OCI-LY1 (cell line): ENCODE measurements at regions not wholly inside any gene's neighbourhood (a gene's known extent, or its start where the extent isn't known, plus 50 kb on each side); places are given as distances from the start of the nearest gene placed in this dataset.
"Not testable (repeated sequence)": the region's sequence is repeated elsewhere in the genome, so short reads cannot be mapped to it uniquely, and the experiment has no call there.

Source experiments
- H2AFZ ChIP-seq: fragments of 200-600 bp; sonication (generic), shearing (Covaris generic); 2 replicates; pipeline ENCODE4 v1.6.0; 2014; ENCODE audit warnings: antibody characterized with exemption, mild to moderate bottlenecking, low read length
- H3F3A ChIP-seq: fragments of 200-600 bp; sonication (generic), shearing (Covaris generic); 2 replicates; pipeline ENCODE4 v1.6.0; 2014; ENCODE audit warnings: mild to moderate bottlenecking, antibody characterized with exemption, low read length, moderate library complexity; ENCODE audit not compliant: insufficient read depth
- H3K27ac ChIP-seq: fragments of 200-600 bp; sonication (generic); 2 replicates; pipeline ENCODE4 v1.5.1; 2014; ENCODE audit warnings: low read length, mixed run types, mild to moderate bottlenecking, low read depth; ENCODE audit not compliant: poor library complexity, severe bottlenecking
- H3K27me3 ChIP-seq: fragments of 200-600 bp; sonication (generic); 2 replicates; pipeline ENCODE4 v1.6.0; 2014; ENCODE audit warnings: antibody characterized with exemption, mild to moderate bottlenecking, low read length, moderate library complexity; ENCODE audit not compliant: insufficient read depth
- H3K36me3 ChIP-seq: fragments of 200-600 bp; sonication (generic); 2 replicates; pipeline ENCODE4 v1.6.1; 2014; ENCODE audit warnings: mild to moderate bottlenecking, antibody characterized with exemption, low read length, moderate library complexity, mixed read lengths; ENCODE audit not compliant: insufficient read depth
- H3K4me1 ChIP-seq: fragments of 200-600 bp; sonication (generic); 2 replicates; pipeline ENCODE4 v1.5.1; 2014; ENCODE audit warnings: mild to moderate bottlenecking, low read length, moderate library complexity; ENCODE audit not compliant: insufficient read depth, severe bottlenecking
- H3K4me2 ChIP-seq: fragments of 200-600 bp; sonication (generic), shearing (Covaris generic); 2 replicates; pipeline ENCODE4 v1.6.1; 2014; ENCODE audit warnings: low read length
- H3K4me3 ChIP-seq: fragments of 200-600 bp; sonication (generic); 2 replicates; pipeline ENCODE4 v1.5.1; 2014; ENCODE audit warnings: low read length, low read depth, mild to moderate bottlenecking, mixed read lengths; ENCODE audit not compliant: poor library complexity, severe bottlenecking
- H3K79me2 ChIP-seq: fragments of 200-600 bp; shearing (Covaris generic); 2 replicates; pipeline ENCODE4 v1.6.1; 2016; ENCODE audit warnings: mixed run types, low read length, mixed read lengths; ENCODE audit not compliant: insufficient read depth
- H3K9ac ChIP-seq: fragments of 200-600 bp; sonication (generic), shearing (Covaris generic); 2 replicates; pipeline ENCODE4 v1.6.1; 2014; ENCODE audit warnings: mild to moderate bottlenecking, low read length, mixed read lengths
- H3K9me2 ChIP-seq: fragments of 200-600 bp; sonication (generic), shearing (Covaris generic); 2 replicates; pipeline ENCODE4 v1.6.1; 2014; ENCODE audit warnings: low read depth, mild to moderate bottlenecking, low read length, mixed read lengths
- H3K9me3 ChIP-seq: fragments of 200-600 bp; shearing (Covaris generic); 2 replicates; pipeline ENCODE4 v1.6.1; 2014; ENCODE audit warnings: low read length, mixed read lengths
- H4K20me1 ChIP-seq: fragments of 200-600 bp; sonication (generic), shearing (Covaris generic); 2 replicates; pipeline ENCODE4 v1.6.0; 2016; ENCODE audit warnings: mild to moderate bottlenecking, low read length; ENCODE audit not compliant: insufficient read depth
- CTCF ChIP-seq: fragments of 200-600 bp; sonication (generic), shearing (Covaris generic); IDR thresholded peaks from 2 replicates; pipeline ENCODE4 v1.5.1; 2017; ENCODE audit warnings: mild to moderate bottlenecking, antibody characterized with exemption, low read length, moderate library complexity, mixed read lengths
- EZH2 ChIP-seq: fragments of 200-600 bp; sonication (generic), shearing (Covaris generic); IDR thresholded peaks from 2 replicates; pipeline ENCODE4 v1.8.0; 2017; ENCODE audit warnings: borderline replicate concordance, mixed run types, mild to moderate bottlenecking, antibody characterized with exemption, low read length, moderate library complexity, mixed read lengths

DNA sequence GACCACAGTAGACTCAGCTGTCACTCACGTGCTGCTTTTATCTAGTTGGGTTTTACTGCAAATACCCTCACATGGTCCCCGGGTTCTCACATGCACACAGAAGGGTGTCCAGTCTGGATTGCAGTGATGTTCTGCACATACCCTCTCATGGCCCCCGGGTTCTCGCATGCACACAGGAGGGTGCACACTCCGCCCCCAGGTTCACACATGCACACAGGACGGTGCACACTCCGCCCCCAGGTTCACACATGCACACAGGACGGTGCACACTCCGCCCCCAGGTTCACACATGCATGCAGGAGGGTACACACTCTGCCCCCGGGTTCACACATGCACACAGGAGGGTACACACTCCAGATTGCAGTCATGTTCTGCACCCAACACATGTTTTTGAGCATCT, 224.3 kb downstream of the ERMARD start:
- TF ChIP-seq EZH2, result no peak
- no peak for TF ChIP-seq CTCF
- no peaks in the 10 kb centered on the region for H3F3A ChIP-seq
- H3K4me2 ChIP-seq, result no peak overlapping the region
- no peaks in the 10 kb centered on the region for H3K36me3 ChIP-seq
- H3K9ac ChIP-seq, result no peak overlapping the region
- no peaks in the 10 kb centered on the region for H3K27me3 ChIP-seq
- no peak overlapping the region for H3K4me3 ChIP-seq
- H3K9me2 ChIP-seq, result no peaks in the 10 kb centered on the region
- H4K20me1 ChIP-seq, result no peaks in the 10 kb centered on the region
- no peaks in the 10 kb centered on the region for H3K79me2 ChIP-seq
- no peaks in the 10 kb centered on the region for H3K4me1 ChIP-seq
- H2AFZ ChIP-seq, result no peak overlapping the region
- H3K27ac ChIP-seq, result no peak overlapping the region
- H3K9me3 ChIP-seq, result no peaks in the 10 kb centered on the region

GRCh38 chr6:169975286-169975685, 223.9 kb downstream of the ERMARD start:
- H2AFZ ChIP-seq, result no peak overlapping the region
- no peaks in the 10 kb centered on the region for H3K9me2 ChIP-seq
- no peak overlapping the region for H3K4me2 ChIP-seq
- no peaks in the 10 kb centered on the region for H3K9me3 ChIP-seq
- no peak overlapping the region for H3K4me3 ChIP-seq
- TF ChIP-seq EZH2 (no peak), CTCF (no peak)
- H3F3A ChIP-seq, result no peaks in the 10 kb centered on the region
- H3K27ac ChIP-seq, result no peak overlapping the region
- no peak overlapping the region for H3K9ac ChIP-seq
- H3K27me3 ChIP-seq, result no peaks in the 10 kb centered on the region
- no peaks in the 10 kb centered on the region for H4K20me1 ChIP-seq
- no peaks in the 10 kb centered on the region for H3K36me3 ChIP-seq
- H3K4me1 ChIP-seq, result no peaks in the 10 kb centered on the region
- no peaks in the 10 kb centered on the region for H3K79me2 ChIP-seq

- no peak overlapping the region for H3K4me3 ChIP-seq
- no peaks in the 10 kb centered on the region for H3K9me3 ChIP-seq
Measured at GRCh38 chr6:169974663-169975062, 223.2 kb downstream of the ERMARD start.

DNA sequence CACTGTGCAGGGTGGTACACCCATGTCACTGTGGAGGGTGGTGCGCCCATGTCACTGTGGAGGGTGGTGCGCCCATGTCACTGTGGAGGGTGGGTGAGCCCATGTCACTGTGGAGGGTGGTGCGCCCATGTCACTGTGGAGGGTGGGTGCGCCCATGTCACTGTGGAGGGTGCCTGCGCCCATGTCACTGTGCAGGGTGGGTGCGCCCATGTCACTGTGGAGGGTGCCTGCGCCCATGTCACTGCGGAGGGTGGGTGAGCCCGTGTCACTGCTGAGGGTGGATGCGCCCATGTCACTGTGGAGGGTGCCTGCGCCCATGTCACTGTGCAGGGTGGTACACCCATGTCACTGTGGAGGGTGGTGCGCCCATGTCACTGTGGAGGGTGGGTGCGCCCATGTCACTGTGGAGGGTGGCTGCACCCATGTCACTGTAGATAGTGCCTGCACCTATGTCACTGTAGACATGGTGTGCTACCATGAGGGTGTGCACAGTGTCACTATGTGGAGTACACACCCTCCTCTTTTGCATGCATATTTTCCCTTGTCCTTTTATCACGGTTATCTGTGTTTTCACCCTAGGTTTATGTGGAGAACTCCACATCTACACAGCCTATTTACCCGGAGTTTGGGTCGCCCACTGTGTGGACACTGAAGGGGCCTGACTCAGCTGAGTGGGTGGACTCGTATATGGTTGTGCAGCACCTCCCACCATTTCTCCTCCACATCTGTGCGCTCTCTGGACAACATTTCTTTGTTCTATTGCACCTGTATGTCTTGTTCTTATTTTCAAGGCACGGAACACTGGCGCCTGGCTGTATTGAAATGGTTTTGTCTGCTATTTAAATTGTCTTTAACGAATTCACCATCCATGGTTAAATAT, 222.4 kb downstream of the ERMARD start:
- H3K4me2 ChIP-seq, H3K27me3 ChIP-seq, H3K9me2 ChIP-seq, H3K79me2 ChIP-seq, H2AFZ ChIP-seq, H3F3A ChIP-seq, H3K9ac ChIP-seq, H3K4me1 ChIP-seq, H4K20me1 ChIP-seq, H3K27ac ChIP-seq, H3K36me3 ChIP-seq, H3K4me3 ChIP-seq, H3K9me3 ChIP-seq: not testable (repeated sequence)

More at GRCh38 chr6:169974663-169975062, 223.2 kb downstream of the ERMARD start:
- Histone ChIP-seq H3K4me1 (no peaks in the 10 kb centered on the region), H3K9ac (no peak overlapping the region), H4K20me1 (no peaks in the 10 kb centered on the region), H3K27me3 (no peaks in the 10 kb centered on the region), H3K27ac (no peak overlapping the region), H3F3A (no peaks in the 10 kb centered on the region), H3K79me2 (no peaks in the 10 kb centered on the region), H2AFZ (no peak overlapping the region), H3K36me3 (no peaks in the 10 kb centered on the region), H3K9me2 (no peaks in the 10 kb centered on the region), H3K4me2 (no peak overlapping the region)
- no peak for TF ChIP-seq CTCF
- no peak for TF ChIP-seq EZH2
